Calu3 (cell line): ENCODE measurements at regions not wholly inside any gene's neighbourhood (a gene's known extent, or its start where the extent isn't known, plus 50 kb on each side); places are given as distances from the start of the nearest gene placed in this dataset.

Source experiments
- BruUV-seq: library from RNA; stranded (reverse); fragments of 400-500 nt; replicated peaks from 2 replicates; lab custom pipeline; 2021; lab: Mats Ljungman, UMichigan
- CTCF ChIA-PET: fragments of 300-600 bp; sonication (Branson Sonifier 250); formaldehyde crosslinking; loops from one replicate; lab custom pipeline; 2022; ENCODE audit warnings: antibody characterized with exemption; lab: Charles Lee
- DNase-seq: peaks from one replicate; pipeline ENCODE4 v3.0.0; 2022
- H3K27ac Mint-ChIP-seq: one replicate; pipeline ENCODE4 v1.8.0; 2022; ENCODE audit warnings: mixed read lengths; ENCODE audit not compliant: unreplicated experiment
- H3K27me3 Mint-ChIP-seq: one replicate; pipeline ENCODE4 v1.8.0; 2022; ENCODE audit warnings: mixed read lengths; ENCODE audit not compliant: unreplicated experiment
- H3K36me3 Mint-ChIP-seq: one replicate; pipeline ENCODE4 v1.8.0; 2022; ENCODE audit warnings: mild to moderate bottlenecking, moderate library complexity, mixed read lengths; ENCODE audit not compliant: insufficient read depth, unreplicated experiment
- H3K4me1 Mint-ChIP-seq: one replicate; pipeline ENCODE4 v1.8.0; 2022; ENCODE audit warnings: mild to moderate bottlenecking, low read depth, mixed read lengths; ENCODE audit not compliant: unreplicated experiment
- H3K4me3 Mint-ChIP-seq: one replicate; pipeline ENCODE4 v1.8.0; 2022; ENCODE audit warnings: mild to moderate bottlenecking, low read depth, moderate library complexity, mixed read lengths; ENCODE audit not compliant: unreplicated experiment
- H3K9me3 Mint-ChIP-seq: one replicate; pipeline ENCODE4 v1.8.0; 2022; ENCODE audit warnings: low read depth, mixed read lengths; ENCODE audit not compliant: unreplicated experiment
- intact Hi-C: fragments of 100-400 bp; cut with micrococcal nuclease; formaldehyde crosslinking; loops from one replicate; pipeline ENCODE4 v1.10.0; 2022; ENCODE audit not compliant: unreplicated experiment
- TF ChIP-seq, protein P1 (sequence below): fragments of 200-600 bp; IDR thresholded peaks from one replicate; pipeline ENCODE4 v1.8.0; 2022; ENCODE audit warnings: antibody characterized with exemption; ENCODE audit not compliant: unreplicated experiment

DNA sequence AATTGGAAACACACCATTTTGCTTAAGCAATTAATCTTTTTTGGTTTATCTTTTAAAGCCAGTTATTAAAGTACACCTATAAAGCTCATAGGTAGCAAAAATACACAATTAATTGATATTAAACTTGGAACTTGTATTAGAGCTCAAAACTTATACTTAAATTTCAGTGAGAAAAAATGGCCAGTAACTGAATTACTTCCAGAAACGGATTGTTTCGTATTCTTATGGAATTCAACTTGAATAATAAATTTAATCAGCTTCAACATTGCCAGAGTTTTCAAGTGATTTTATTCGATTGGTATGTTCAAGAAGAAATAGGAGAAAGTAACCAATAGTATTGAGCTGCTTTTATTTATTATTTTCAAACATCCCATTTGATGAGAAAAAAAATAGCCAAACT, 112.7 kb upstream of the PDE10A start:
- CTCF ChIA-PET: interaction anchor here (0.5 to 1.1 kb wide), 2 partner anchors 9 to 62 kb away, joined by 3 to 7 read pairs; no protein-coding TSS in a partner anchor
- H3K27me3 Mint-ChIP-seq: peaks cover 13% of the 10 kb centered on the region
- TF ChIP-seq, protein P1, sequence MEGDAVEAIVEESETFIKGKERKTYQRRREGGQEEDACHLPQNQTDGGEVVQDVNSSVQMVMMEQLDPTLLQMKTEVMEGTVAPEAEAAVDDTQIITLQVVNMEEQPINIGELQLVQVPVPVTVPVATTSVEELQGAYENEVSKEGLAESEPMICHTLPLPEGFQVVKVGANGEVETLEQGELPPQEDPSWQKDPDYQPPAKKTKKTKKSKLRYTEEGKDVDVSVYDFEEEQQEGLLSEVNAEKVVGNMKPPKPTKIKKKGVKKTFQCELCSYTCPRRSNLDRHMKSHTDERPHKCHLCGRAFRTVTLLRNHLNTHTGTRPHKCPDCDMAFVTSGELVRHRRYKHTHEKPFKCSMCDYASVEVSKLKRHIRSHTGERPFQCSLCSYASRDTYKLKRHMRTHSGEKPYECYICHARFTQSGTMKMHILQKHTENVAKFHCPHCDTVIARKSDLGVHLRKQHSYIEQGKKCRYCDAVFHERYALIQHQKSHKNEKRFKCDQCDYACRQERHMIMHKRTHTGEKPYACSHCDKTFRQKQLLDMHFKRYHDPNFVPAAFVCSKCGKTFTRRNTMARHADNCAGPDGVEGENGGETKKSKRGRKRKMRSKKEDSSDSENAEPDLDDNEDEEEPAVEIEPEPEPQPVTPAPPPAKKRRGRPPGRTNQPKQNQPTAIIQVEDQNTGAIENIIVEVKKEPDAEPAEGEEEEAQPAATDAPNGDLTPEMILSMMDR: no peak
- H3K27ac Mint-ChIP-seq: peak overlapping the region; percentile 36
- no peaks in the 10 kb centered on the region for H3K36me3 Mint-ChIP-seq
- no TSS peak for BruUV-seq
- intact Hi-C loops: no loop called here
- H3K9me3 Mint-ChIP-seq: no peaks in the 10 kb centered on the region
- H3K4me3 Mint-ChIP-seq: no peak overlapping the region
- DNase-seq: no peak
- H3K4me1 Mint-ChIP-seq: peaks cover 7% of the 10 kb centered on the region

DNA sequence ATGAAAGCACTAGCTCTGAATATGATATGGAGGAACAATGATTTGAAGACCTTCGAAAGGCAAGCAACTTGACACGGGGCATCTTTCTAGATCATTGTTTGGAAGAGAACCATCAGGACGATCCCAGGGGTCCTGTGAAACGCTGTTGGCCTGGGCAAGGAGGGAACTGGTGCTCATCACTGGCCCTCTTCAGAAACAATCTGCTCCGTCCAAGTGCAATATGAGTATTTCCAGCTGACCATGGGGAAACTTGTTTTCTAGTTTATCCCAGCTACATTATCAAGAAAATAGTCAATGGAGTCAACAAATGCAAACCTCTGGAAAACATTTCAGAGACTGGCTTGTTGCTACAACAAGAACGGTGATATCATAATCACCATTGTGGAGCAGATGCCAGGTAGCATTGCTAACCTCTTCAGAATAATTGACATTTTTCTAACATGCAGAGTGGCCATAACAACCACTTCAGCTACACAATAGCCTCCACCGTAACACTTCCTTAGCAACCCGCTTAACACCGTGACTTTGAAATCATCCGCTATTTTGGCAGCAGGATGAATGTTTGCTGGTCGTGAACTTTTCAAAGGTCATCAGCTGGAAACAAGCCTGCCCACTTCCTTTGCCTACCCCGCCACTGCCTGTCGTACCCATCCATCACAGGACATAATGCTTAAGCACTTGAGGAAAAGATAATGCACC, 112.0 kb upstream of the PDE10A start:
- peak; percentile 23 for DNase-seq
- intact Hi-C loops: no loop called here
- Mint-ChIP-seq H3K27me3 (peaks cover 9% of the 10 kb centered on the region), H3K27ac (peak overlapping the region; percentile 36), H3K9me3 (no peaks in the 10 kb centered on the region), H3K4me1 (peaks cover 7% of the 10 kb centered on the region), H3K4me3 (no peak overlapping the region), H3K36me3 (no peaks in the 10 kb centered on the region)
- CTCF ChIA-PET: interaction anchor here (0.5 to 1.1 kb wide), 2 partner anchors 9 to 63 kb away, joined by 3 to 7 read pairs; no protein-coding TSS in a partner anchor
- TF ChIP-seq, protein P1: no peak
- no TSS peak for BruUV-seq

DNA sequence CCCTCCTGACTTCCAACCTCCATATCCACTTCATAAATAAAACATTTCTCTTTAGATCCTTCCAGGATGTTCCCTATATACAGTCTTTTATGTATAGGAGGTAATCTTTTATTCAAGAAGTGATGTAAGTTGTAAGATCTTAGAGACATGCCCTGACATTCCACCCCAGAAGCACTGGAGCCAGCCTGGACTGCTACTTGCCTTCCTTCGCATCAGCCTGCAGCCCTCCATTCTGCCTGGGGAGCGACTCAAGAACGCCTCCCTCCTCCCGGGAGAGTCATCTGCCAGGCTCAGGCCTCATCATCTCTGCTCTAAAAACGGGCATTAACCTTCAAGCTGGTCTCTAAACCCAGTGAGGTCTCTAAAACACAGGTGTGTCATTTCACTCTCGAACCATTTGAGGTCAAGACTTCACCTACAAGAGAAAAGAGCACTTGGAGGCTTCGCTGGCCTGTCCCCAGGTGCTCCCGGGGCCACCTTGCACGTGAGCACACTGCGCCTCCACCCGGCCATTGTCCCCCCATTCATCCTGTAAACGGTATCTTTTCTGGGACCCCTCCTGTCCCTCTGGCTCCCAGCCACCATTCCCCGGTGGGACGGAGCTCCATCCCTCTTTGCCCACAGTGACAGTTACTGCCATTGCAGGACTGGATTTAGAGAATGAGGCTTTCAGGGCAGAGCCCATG, 107.5 kb upstream of the PDE10A start:
- no peak overlapping the region for H3K4me3 Mint-ChIP-seq
- CTCF ChIA-PET: no interaction called here
- intact Hi-C loops: no loop called here
- no peak for DNase-seq
- no peaks in the 10 kb centered on the region for H3K27me3 Mint-ChIP-seq
- TF ChIP-seq, protein P1: no peak
- no peaks in the 10 kb centered on the region for H3K9me3 Mint-ChIP-seq
- H3K36me3 Mint-ChIP-seq: no peaks in the 10 kb centered on the region
- H3K27ac Mint-ChIP-seq: no peak overlapping the region
- no TSS peak for BruUV-seq
- peaks cover 7% of the 10 kb centered on the region for H3K4me1 Mint-ChIP-seq

DNA sequence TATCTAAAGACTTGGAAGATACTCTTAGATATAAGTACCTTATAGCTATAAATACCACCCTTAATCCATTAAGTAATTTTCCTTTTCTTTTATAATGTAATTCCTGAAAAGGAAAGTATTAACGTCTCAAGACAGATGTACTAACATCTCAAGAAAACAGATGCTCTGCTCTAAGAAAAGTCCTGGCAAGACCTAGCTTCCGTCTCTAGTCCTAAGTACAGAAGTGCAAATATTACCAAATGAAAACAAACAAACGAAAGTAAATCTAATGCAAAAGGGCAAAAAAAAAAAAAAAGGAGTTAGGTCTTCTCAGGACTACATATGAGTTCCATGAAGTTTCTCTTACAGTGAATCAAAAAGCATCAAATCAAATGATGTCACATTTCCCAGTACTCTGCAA, 106.8 kb upstream of the PDE10A start:
- TF ChIP-seq, protein P1: no peak
- BruUV-seq: no TSS peak
- H3K4me3 Mint-ChIP-seq: no peak overlapping the region
- H3K36me3 Mint-ChIP-seq: no peaks in the 10 kb centered on the region
- H3K4me1 Mint-ChIP-seq: peaks cover under 1% of the 10 kb centered on the region
- H3K27ac Mint-ChIP-seq: no peak overlapping the region
- H3K27me3 Mint-ChIP-seq: no peaks in the 10 kb centered on the region
- CTCF ChIA-PET: interaction anchor here (0.7 kb wide), 1 partner anchor 1484 kb away, joined by 6 read pairs; no protein-coding TSS in a partner anchor
- H3K9me3 Mint-ChIP-seq: no peaks in the 10 kb centered on the region
- no peak for DNase-seq
- intact Hi-C loops: no loop called here
